Trophoblast cell (in vitro differentiated cells and primary cell): ENCODE measurements at regions not wholly inside any gene's neighbourhood (a gene's known extent, or its start where the extent isn't known, plus 50 kb on each side); places are given as distances from the start of the nearest gene placed in this dataset.

Experiments used
- DNase-seq, 2 donors: peaks; one replicate each; pipeline ENCODE4 v3.0.0-alpha.2; 2016
- H2AFZ ChIP-seq: 2 replicates; pipeline ENCODE4 v1.6.1; 2013; ENCODE audit warnings: low read length, moderate library complexity, mild to moderate bottlenecking; ENCODE audit not compliant: insufficient read depth, poor library complexity
- H2AK5ac ChIP-seq: 2 replicates; pipeline ENCODE4 v1.6.1; 2013; ENCODE audit warnings: mild to moderate bottlenecking, low read length
- H2BK120ac ChIP-seq: 2 replicates; pipeline ENCODE4 v1.6.1; 2013; ENCODE audit warnings: low read length, mild to moderate bottlenecking, moderate library complexity; ENCODE audit not compliant: insufficient read depth, poor library complexity
- H2BK12ac ChIP-seq: 2 replicates; pipeline ENCODE4 v1.6.1; 2013; ENCODE audit warnings: mild to moderate bottlenecking, low read length, moderate library complexity
- H2BK5ac ChIP-seq: 2 replicates; pipeline ENCODE4 v1.6.1; 2013; ENCODE audit warnings: low read length, low read depth, moderate library complexity, mild to moderate bottlenecking; ENCODE audit not compliant: poor library complexity
- H3K14ac ChIP-seq: 2 replicates; pipeline ENCODE4 v1.6.1; 2013; ENCODE audit warnings: mild to moderate bottlenecking, low read length
- H3K18ac ChIP-seq: 2 replicates; pipeline ENCODE4 v1.6.1; 2013; ENCODE audit warnings: mild to moderate bottlenecking, low read length
- H3K23ac ChIP-seq: 2 replicates; pipeline ENCODE4 v1.6.1; 2013; ENCODE audit warnings: low read length
- H3K27ac ChIP-seq: 2 replicates; pipeline ENCODE4 v1.5.1; 2013; ENCODE audit warnings: low read depth, mild to moderate bottlenecking, inconsistent platforms, low read length, moderate library complexity
- H3K27me3 ChIP-seq: 2 replicates; pipeline ENCODE4 v1.6.1; 2013; ENCODE audit warnings: inconsistent platforms, mild to moderate bottlenecking, low read length, moderate library complexity; ENCODE audit not compliant: insufficient read depth
- H3K36me3 ChIP-seq, 2 experiments: 1 replicate in 1 of 2; 2 replicates in 1 of 2; pipeline ENCODE4 v1.6.1; 2013; ENCODE audit warnings: low read length in 2 of 2, mild to moderate bottlenecking in 2 of 2, moderate library complexity in 1 of 2; ENCODE audit not compliant: insufficient read depth in 2 of 2, control insufficient read depth in 1 of 2
- H3K4ac ChIP-seq: 2 replicates; pipeline ENCODE4 v1.6.1; 2013; ENCODE audit warnings: low read depth, mild to moderate bottlenecking, low read length, moderate library complexity
- H3K4me1 ChIP-seq, 2 experiments: 1 replicate in 1 of 2; 2 replicates in 1 of 2; pipeline ENCODE4 v1.6.1; 2013; ENCODE audit warnings: low read length in 2 of 2, mild to moderate bottlenecking in 2 of 2, moderate library complexity in 1 of 2; ENCODE audit not compliant: insufficient read depth in 2 of 2, control insufficient read depth in 1 of 2
- H3K4me2 ChIP-seq: 2 replicates; pipeline ENCODE4 v1.6.1; 2013; ENCODE audit warnings: inconsistent platforms, mild to moderate bottlenecking, low read length, moderate library complexity
- H3K4me3 ChIP-seq: 2 replicates; pipeline ENCODE4 v1.5.1; 2013; ENCODE audit warnings: mild to moderate bottlenecking, low read depth, low read length, inconsistent platforms
- H3K79me1 ChIP-seq: one replicate; pipeline ENCODE4 v1.6.1; 2013; ENCODE audit warnings: low read length
- H3K79me2 ChIP-seq: 2 replicates; pipeline ENCODE4 v1.6.1; 2013; ENCODE audit warnings: low read length, mild to moderate bottlenecking; ENCODE audit not compliant: control insufficient read depth, insufficient read depth, poor library complexity
- H3K9ac ChIP-seq: 2 replicates; pipeline ENCODE4 v1.6.1; 2013; ENCODE audit warnings: mild to moderate bottlenecking, low read length
- H3K9me3 ChIP-seq: 2 replicates; pipeline ENCODE4 v1.6.1; 2013; ENCODE audit warnings: low read depth, mild to moderate bottlenecking, control low read depth, inconsistent platforms, low read length; ENCODE audit not compliant: insufficient read depth
- H4K12ac ChIP-seq: 2 replicates; pipeline ENCODE4 v1.6.1; 2013; ENCODE audit warnings: low read depth, mild to moderate bottlenecking, low read length, moderate library complexity
- H4K8ac ChIP-seq: 2 replicates; pipeline ENCODE4 v1.6.1; 2013; ENCODE audit warnings: low read depth, mild to moderate bottlenecking, low read length, moderate library complexity
- H4K91ac ChIP-seq: one replicate; pipeline ENCODE4 v1.6.1; 2013; ENCODE audit warnings: low read depth, mild to moderate bottlenecking, low read length, moderate library complexity
- WGBS: extraction: QIAGEN DNeasy Blood & Tissue Kit; methylation state at CpG from one replicate; pipeline ENCODE4 v1.1.7; 2013; ENCODE audit warnings: missing lambda C conversion rate; ENCODE audit not compliant: insufficient read length, insufficient coverage; ENCODE audit errors: extremely low coverage; 5-methylcytosine and 5-hydroxymethylcytosine counted together

GRCh38 chr7:68744036-68744435 lies 854.2 kb upstream of the AUTS2 start:
- no peak overlapping the region for H3K9ac ChIP-seq
- H2AK5ac ChIP-seq = no peak overlapping the region
- no peak overlapping the region for H4K91ac ChIP-seq
- H3K9me3 ChIP-seq = no peaks in the 10 kb centered on the region
- H2BK12ac ChIP-seq = no peak overlapping the region
- no peak overlapping the region for H3K18ac ChIP-seq
- H3K14ac ChIP-seq = no peak overlapping the region
- no peak overlapping the region for H3K4ac ChIP-seq
- H3K36me3 ChIP-seq = no peaks in the 10 kb centered on the region
- no peak overlapping the region for H2BK5ac ChIP-seq
- no peak overlapping the region for H4K8ac ChIP-seq
- H3K79me2 ChIP-seq = no peaks in the 10 kb centered on the region
- H3K4me1 ChIP-seq = no peaks in the 10 kb centered on the region
- no peak overlapping the region for H2AFZ ChIP-seq
- WGBS = 100% methylated on average over 1 of the region's 5 CpGs
- no peak overlapping the region for H2BK120ac ChIP-seq
- H3K23ac ChIP-seq = no peak overlapping the region
- H3K79me1 ChIP-seq = no peaks in the 10 kb centered on the region
- no peak overlapping the region for H3K4me2 ChIP-seq
- no peaks in the 10 kb centered on the region for H3K27me3 ChIP-seq
- no peak overlapping the region for H4K12ac ChIP-seq
- no peak overlapping the region for H3K27ac ChIP-seq
- no peak overlapping the region for H3K4me3 ChIP-seq
- DNase-seq = no peak

- Histone ChIP-seq H4K12ac (no peak overlapping the region), H3K4me2 (no peak overlapping the region), H3K79me1 (no peaks in the 10 kb centered on the region), H3K9me3 (no peaks in the 10 kb centered on the region), H3K9ac (no peak overlapping the region), H4K8ac (no peak overlapping the region), H3K14ac (no peak overlapping the region), H2BK120ac (no peak overlapping the region), H2BK5ac (no peak overlapping the region), H3K23ac (no peak overlapping the region), H3K18ac (no peak overlapping the region), H3K79me2 (no peaks in the 10 kb centered on the region), H2BK12ac (no peak overlapping the region), H4K91ac (no peak overlapping the region), H3K4ac (no peak overlapping the region), H3K27ac (no peak overlapping the region), H3K4me3 (no peak overlapping the region), H3K36me3 (no peaks in the 10 kb centered on the region), H3K4me1 (no peaks in the 10 kb centered on the region), H2AK5ac (no peak overlapping the region), H3K27me3 (no peaks in the 10 kb centered on the region), H2AFZ (no peak overlapping the region)
- no CpG with 5 or more reads among the region's 14 CpGs for WGBS
- no peak for DNase-seq
Measured at GRCh38 chr7:68748934-68749900, 849.1 kb upstream of the AUTS2 start.

GRCh38 chr7:68752485-68753178 lies 845.6 kb upstream of the AUTS2 start:
- Histone ChIP-seq H2BK12ac (no peak overlapping the region), H3K27me3 (no peaks in the 10 kb centered on the region), H3K79me1 (no peaks in the 10 kb centered on the region), H3K9me3 (no peaks in the 10 kb centered on the region), H4K8ac (no peak overlapping the region), H4K12ac (no peak overlapping the region), H3K27ac (no peak overlapping the region), H3K9ac (no peak overlapping the region), H3K4me1 (no peaks in the 10 kb centered on the region), H2BK120ac (no peak overlapping the region), H2AFZ (no peak overlapping the region), H2BK5ac (no peak overlapping the region), H3K4me3 (no peak overlapping the region), H3K23ac (no peak overlapping the region), H3K36me3 (no peaks in the 10 kb centered on the region), H3K4me2 (no peak overlapping the region), H2AK5ac (no peak overlapping the region), H3K14ac (no peak overlapping the region), H3K18ac (no peak overlapping the region), H4K91ac (no peak overlapping the region), H3K79me2 (no peaks in the 10 kb centered on the region), H3K4ac (no peak overlapping the region)
- no CpG with 5 or more reads among the region's 5 CpGs for WGBS
- no peak for DNase-seq

GRCh38 chr7:68754414-68754813 lies 843.9 kb upstream of the AUTS2 start:
- H3K4me2 ChIP-seq = no peak overlapping the region
- no peak overlapping the region for H2BK5ac ChIP-seq
- no peaks in the 10 kb centered on the region for H3K36me3 ChIP-seq
- no peak overlapping the region for H3K4me3 ChIP-seq
- no peak overlapping the region for H2AK5ac ChIP-seq
- H3K27me3 ChIP-seq = no peaks in the 10 kb centered on the region
- no peak overlapping the region for H4K91ac ChIP-seq
- no peak overlapping the region for H2BK120ac ChIP-seq
- H3K79me1 ChIP-seq = no peaks in the 10 kb centered on the region
- no CpG with 5 or more reads among the region's 2 CpGs for whole genome bisulfite sequencing
- H3K4me1 ChIP-seq = no peaks in the 10 kb centered on the region
- H3K23ac ChIP-seq = no peak overlapping the region
- H3K9ac ChIP-seq = no peak overlapping the region
- H3K14ac ChIP-seq = no peak overlapping the region
- H4K8ac ChIP-seq = no peak overlapping the region
- no peak overlapping the region for H3K27ac ChIP-seq
- H2AFZ ChIP-seq = no peak overlapping the region
- no peak overlapping the region for H3K4ac ChIP-seq
- no peak overlapping the region for H2BK12ac ChIP-seq
- no peak overlapping the region for H3K18ac ChIP-seq
- no peak for DNase-seq
- H4K12ac ChIP-seq = no peak overlapping the region
- no peaks in the 10 kb centered on the region for H3K79me2 ChIP-seq
- H3K9me3 ChIP-seq = no peaks in the 10 kb centered on the region
